Uterus (tissue), 2 donors: ENCODE measurements at regions not wholly inside any gene's neighbourhood (a gene's known extent, or its start where the extent isn't known, plus 50 kb on each side); places are given as distances from the start of the nearest gene placed in this dataset.

Source experiments
- POLR2A ChIP-seq, 2 donors: fragments of 450-650 bp; IDR thresholded peaks; one replicate each; pipeline ENCODE4 v1.6.1; 2016; ENCODE audit warnings: antibody characterized with exemption in 2 of 2, mild to moderate bottlenecking in 1 of 2, moderate library complexity in 1 of 2
- TF ChIP-seq, protein P1 (sequence below), 4 experiments: fragments of 200-600 bp in 2 of 4; fragments of 450-650 bp in 2 of 4; sonication (generic) in 2 of 4; IDR thresholded peaks; one replicate each; pipeline ENCODE4 v1.5.1; 2016 to 2019; ENCODE audit warnings: antibody characterized with exemption in 4 of 4, mild to moderate bottlenecking in 2 of 4, moderate library complexity in 1 of 4

DNA sequence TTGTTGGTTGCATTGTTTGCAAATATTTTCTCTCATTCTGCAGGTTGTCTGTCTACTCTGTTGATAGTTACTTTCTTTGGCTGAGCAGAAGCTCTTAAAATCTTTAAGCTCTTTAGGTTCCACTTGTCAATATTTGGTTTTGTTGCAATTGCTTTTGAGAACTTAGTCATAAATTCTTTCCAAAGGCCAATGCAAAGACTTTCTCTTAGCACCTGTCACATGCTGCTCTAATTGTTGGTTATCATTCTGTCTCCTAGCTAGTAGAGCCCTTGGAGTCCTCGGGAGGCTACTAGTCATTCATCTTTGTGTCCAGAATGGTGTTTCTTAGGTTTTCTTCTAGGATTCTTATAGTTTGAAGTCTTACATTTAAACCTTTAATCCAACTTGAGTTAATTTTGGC, 312.7 kb upstream of the PROX1 start:
- TF ChIP-seq, protein P1, sequence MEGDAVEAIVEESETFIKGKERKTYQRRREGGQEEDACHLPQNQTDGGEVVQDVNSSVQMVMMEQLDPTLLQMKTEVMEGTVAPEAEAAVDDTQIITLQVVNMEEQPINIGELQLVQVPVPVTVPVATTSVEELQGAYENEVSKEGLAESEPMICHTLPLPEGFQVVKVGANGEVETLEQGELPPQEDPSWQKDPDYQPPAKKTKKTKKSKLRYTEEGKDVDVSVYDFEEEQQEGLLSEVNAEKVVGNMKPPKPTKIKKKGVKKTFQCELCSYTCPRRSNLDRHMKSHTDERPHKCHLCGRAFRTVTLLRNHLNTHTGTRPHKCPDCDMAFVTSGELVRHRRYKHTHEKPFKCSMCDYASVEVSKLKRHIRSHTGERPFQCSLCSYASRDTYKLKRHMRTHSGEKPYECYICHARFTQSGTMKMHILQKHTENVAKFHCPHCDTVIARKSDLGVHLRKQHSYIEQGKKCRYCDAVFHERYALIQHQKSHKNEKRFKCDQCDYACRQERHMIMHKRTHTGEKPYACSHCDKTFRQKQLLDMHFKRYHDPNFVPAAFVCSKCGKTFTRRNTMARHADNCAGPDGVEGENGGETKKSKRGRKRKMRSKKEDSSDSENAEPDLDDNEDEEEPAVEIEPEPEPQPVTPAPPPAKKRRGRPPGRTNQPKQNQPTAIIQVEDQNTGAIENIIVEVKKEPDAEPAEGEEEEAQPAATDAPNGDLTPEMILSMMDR (IDR thresholded peaks at IDR 0.05), result no peak
- TF ChIP-seq POLR2A (IDR thresholded peaks at IDR 0.05), result no peak
